Thymus (tissue), 11 donors: ENCODE measurements at regions not wholly inside any gene's neighbourhood (a gene's known extent, or its start where the extent isn't known, plus 50 kb on each side); places are given as distances from the start of the nearest gene placed in this dataset.

Source experiments
- DNase-seq, 9 donors: peaks; one replicate each; pipeline ENCODE4 v3.0.0-alpha.2; 2013; ENCODE audit warnings: low spot score in 9 of 9, low read depth in 6 of 9, missing footprints in 1 of 9
- H3K27ac ChIP-seq, 2 donors: one replicate each; pipeline ENCODE4 v1.5.1; 2013; ENCODE audit warnings: control low read depth in 1 of 2, low read depth in 1 of 2, low read length in 1 of 2, mild to moderate bottlenecking in 1 of 2, moderate library complexity in 1 of 2
- H3K27me3 ChIP-seq, 2 donors: one replicate each; pipeline ENCODE4 v1.5.1; 2013; ENCODE audit warnings: low read length in 1 of 2; ENCODE audit not compliant: control insufficient read depth in 2 of 2, insufficient read depth in 1 of 2
- H3K36me3 ChIP-seq, 2 donors: one replicate each; pipeline ENCODE4 v1.5.1; 2013; ENCODE audit warnings: low read length in 1 of 2, mild to moderate bottlenecking in 1 of 2, moderate library complexity in 1 of 2; ENCODE audit not compliant: control insufficient read depth in 2 of 2, insufficient read depth in 2 of 2
- H3K4me1 ChIP-seq, 2 donors: one replicate each; pipeline ENCODE4 v1.5.1; 2013; ENCODE audit warnings: low read length in 2 of 2; ENCODE audit not compliant: control insufficient read depth in 2 of 2, insufficient read depth in 2 of 2
- H3K4me3 ChIP-seq, 2 donors: one replicate each; pipeline ENCODE4 v1.5.1; 2013; ENCODE audit warnings: low read length in 2 of 2, control low read depth in 1 of 2, mild to moderate bottlenecking in 1 of 2
- H3K9me3 ChIP-seq, 2 donors: one replicate each; pipeline ENCODE4 v1.5.1; 2013; ENCODE audit warnings: low read length in 1 of 2, mild to moderate bottlenecking in 1 of 2; ENCODE audit not compliant: control insufficient read depth in 2 of 2, insufficient read depth in 1 of 2
- WGBS: extraction: QIAGEN DNeasy Blood & Tissue Kit; methylation state at CpG from one replicate; pipeline ENCODE4 v1.1.7; 2013; 5-methylcytosine and 5-hydroxymethylcytosine counted together
- donor health status: healthy.

- Histone ChIP-seq H3K4me3 (no peak overlapping the region), H3K4me1 (no peaks in the 10 kb centered on the region), H3K27me3 (no peaks in the 10 kb centered on the region), H3K9me3 (no peaks in the 10 kb centered on the region), H3K36me3 (no peaks in the 10 kb centered on the region), H3K27ac (no peak overlapping the region)
- 77% methylated on average over 7 of the region's 7 CpGs for WGBS
- no peak for DNase-seq
These were observed 57.4 kb upstream of the C1orf21 start for GRCh38 chr1:184329245-184329953.

GRCh38 chr1:184329962-184330868, 56.6 kb upstream of the C1orf21 start:
- 97% methylated on average over 7 of the region's 7 CpGs for WGBS
- DNase-seq: no peak
- H3K9me3 ChIP-seq: no peaks in the 10 kb centered on the region
- H3K4me1 ChIP-seq: no peaks in the 10 kb centered on the region
- H3K36me3 ChIP-seq: no peaks in the 10 kb centered on the region
- no peaks in the 10 kb centered on the region for H3K27me3 ChIP-seq
- H3K4me3 ChIP-seq: no peak overlapping the region
- H3K27ac ChIP-seq: no peak overlapping the region

- H3K4me1 ChIP-seq: no peaks in the 10 kb centered on the region
- H3K9me3 ChIP-seq: no peaks in the 10 kb centered on the region
- no peak overlapping the region for H3K27ac ChIP-seq
These were observed 56.0 kb upstream of the C1orf21 start for GRCh38 chr1:184330875-184331274.

More at GRCh38 chr1:184330875-184331274, 56.0 kb upstream of the C1orf21 start:
- Histone ChIP-seq H3K4me3 (no peak overlapping the region), H3K27me3 (no peaks in the 10 kb centered on the region), H3K36me3 (no peaks in the 10 kb centered on the region)
- no peak for DNase-seq
- WGBS: 96% methylated on average over 4 of the region's 4 CpGs
